GM21515 (cell line): ENCODE measurements at regions not wholly inside any gene's neighbourhood (a gene's known extent, or its start where the extent isn't known, plus 50 kb on each side); places are given as distances from the start of the nearest gene placed in this dataset.
"Not testable (repeated sequence)": the region's sequence is repeated elsewhere in the genome, so short reads cannot be mapped to it uniquely, and the experiment has no call there.

Source experiments
- ATAC-seq: cut with Tn5 transposase; IDR thresholded peaks from one replicate; pipeline ENCODE4 v1.9.1; 2021; ENCODE audit not compliant: unreplicated experiment

DNA sequence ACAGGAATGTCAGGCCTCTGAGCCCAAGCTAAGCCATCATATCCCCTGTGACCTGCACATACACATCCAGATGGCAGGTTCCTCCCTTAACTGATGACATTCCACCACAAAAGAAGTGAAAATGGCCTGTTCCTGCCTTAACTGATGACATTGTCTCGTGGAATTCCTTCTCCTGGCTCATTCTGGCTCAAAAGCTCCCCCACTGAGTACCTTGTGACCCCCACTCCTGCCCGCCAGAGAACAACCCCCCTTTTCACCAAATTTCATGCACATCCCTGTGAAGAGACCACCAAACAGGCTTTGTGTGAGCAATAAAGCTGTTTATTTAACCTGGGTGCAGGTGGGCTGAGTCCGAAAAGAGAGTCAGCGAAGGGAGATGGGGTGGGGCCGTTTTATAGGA, 447.4 kb downstream of the FGF13 start:
- not testable (repeated sequence) for ATAC-seq

DNA sequence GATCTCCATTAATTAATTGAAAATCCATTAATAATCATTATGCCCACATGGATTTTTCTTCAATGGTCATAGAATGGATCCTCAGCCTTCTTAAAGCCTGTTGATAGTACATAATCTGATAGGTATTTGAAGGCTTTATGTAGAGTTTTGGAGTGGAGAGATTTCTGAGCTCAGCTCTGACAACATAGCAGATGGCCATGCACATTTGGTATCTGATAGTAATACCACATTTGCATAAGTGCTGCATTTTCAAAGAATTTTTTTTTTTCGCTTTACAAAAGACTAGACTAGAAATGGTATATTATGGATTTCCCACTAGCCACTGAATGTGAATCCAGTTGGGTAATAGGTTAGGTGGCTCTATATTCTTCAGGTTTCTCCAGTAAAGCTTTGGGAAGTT, 440.6 kb downstream of the FGF13 start:
- no peak for ATAC-seq

- not testable (repeated sequence) for ATAC-seq
These were observed 428.8 kb downstream of the FGF13 start for GRCh38 chrX:138282598-138283150.

DNA sequence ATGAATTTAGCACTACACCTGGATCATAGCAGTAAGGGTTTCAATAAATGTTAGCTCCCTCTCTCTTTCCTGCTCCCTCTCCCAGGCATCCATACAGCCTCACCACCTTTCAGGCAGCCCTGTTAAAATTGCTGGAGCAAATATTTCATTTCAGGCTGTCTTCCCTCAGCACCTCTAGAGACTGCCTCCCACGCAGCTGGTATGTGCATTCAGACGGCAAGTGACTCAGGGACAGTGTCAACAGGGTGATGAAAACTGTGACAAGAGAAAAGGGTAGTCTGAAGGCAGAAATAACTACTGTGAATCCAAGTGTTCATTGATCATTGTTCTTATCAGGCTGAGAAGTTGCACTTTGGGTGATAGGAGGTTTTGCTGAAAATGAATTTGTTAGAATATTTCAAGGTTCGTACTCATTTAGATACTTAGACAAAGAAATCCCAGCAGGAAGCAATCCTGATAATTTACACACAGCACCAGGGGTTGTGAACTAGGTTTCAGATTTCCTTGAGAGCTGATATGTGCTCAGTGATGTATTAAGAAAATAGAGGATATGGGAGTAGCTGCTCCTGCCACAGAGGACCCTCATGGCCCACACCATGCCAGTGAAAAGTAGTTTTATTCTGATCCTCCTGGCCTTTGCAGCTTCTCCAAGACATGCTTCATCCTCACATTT, 424.2 kb downstream of the FGF13 start:
- no peak for ATAC-seq

DNA sequence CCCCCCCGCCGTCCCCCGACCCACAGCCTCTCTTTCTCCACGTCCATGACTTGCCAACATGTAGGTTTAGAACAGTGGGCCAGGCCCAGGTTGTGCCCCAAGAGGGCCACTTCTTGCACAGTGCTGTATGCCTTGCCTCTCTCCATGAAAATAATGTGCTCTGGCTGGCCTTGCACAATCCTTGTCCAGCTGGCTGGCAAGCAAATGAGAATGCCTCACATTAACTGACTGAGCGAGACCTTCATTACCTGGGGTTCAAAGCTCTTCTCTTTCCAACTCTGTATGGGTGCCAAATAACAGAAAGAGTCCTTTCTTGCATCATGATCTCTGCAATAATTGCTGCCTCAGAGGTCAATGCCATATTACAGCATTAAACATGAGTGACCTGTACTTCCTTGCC, 416.6 kb downstream of the FGF13 start:
- no peak for ATAC-seq

DNA sequence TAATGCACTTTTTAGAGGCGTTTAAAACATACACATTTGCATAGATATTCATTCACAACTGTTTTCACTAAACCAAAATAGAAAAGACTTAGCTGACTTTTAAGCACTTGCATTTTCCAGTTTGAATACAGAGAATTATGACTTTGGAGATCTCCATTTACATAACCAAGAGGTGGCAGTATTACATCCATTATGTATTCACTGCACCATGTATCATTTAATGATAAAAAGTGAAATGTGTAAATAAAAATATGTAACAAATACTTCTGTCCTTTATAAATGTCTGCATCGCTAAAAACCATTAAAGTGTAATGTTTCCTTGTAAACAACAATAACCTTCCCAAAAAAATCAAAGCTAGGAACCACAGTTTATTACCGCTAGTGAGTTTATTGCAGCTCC, 413.2 kb downstream of the FGF13 start:
- ATAC-seq, result no peak

DNA sequence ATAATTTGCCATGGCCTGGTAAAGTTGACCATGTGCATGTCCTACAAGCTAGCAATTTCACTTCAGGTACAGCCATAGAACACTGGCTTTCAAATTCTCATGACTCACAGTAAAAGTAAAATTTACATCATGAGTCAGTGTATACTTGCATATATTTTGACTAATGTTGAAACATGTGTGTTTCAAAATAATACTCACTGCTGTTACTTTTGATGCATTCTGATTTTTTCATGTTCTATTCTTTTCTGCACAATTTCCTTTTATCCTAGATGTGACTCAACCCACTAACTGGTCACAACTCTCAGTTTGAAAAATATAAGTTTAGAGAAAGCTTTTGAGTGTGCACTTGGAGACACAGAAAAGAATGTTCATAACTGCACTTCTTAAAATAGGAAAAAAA, 365.7 kb downstream of the FGF13 start:
- no peak for ATAC-seq

- no peak for ATAC-seq
These were observed 362.2 kb downstream of the FGF13 start for GRCh38 chrX:138349351-138349750.

DNA sequence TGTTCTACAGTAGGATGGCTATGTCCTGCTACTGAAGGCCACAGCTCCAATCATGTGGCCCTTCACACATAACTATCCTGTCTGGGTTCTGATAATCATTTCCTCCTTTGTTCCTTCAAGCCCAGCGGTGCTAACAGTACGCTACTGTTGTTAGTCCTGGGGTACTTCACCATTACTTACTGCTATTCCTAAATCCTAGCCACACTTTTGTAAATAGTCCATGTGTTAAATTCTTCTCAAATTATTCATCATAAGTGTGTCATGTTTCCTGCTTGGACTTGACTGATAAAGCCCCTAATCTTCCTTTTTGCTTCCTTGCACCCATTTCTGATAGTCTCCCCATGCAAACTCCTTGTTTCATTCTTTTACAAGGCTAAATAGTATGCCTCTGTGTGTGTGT, 332.6 kb downstream of the FGF13 start:
- no peak for ATAC-seq

GRCh38 chrX:138408101-138408500, 303.4 kb downstream of the FGF13 start:
- ATAC-seq, result no peak

DNA sequence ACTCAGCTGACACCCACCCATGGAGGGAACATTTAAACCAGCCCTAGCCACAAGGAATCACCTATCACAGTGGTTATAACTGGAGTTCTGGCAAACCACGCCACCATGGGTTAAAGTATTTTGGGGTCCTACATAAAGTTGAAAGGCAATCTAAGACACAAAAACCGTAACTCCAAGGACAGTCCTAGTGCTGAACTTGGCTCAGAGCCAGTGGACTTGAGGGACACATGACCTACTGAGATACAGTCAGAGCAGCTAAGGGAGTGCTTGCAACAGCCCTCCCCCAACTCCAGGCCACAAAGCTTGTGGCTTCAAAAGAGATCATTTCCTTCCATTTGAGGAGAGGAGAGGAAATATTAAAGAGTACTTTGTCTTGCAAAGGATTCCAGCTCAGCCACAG, 300.5 kb downstream of the FGF13 start:
- ATAC-seq, result no peak
